Common myeloid progenitor, CD34-positive (primary cell): ENCODE measurements at regions not wholly inside any gene's neighbourhood (a gene's known extent, or its start where the extent isn't known, plus 50 kb on each side); places are given as distances from the start of the nearest gene placed in this dataset.

ENCODE experiments used
- CTCF ChIA-PET: fragments of 350-600 bp; sonication (Branson Sonifier 250); formaldehyde crosslinking; loops from one replicate; lab custom pipeline; 2021; ENCODE audit warnings: antibody characterized with exemption; lab: Charles Lee
- POLR2A ChIA-PET: fragments of 350-600 bp; sonication (Branson Sonifier 250); formaldehyde crosslinking; loops from one replicate; lab custom pipeline; 2021; ENCODE audit warnings: antibody characterized with exemption; lab: Charles Lee
- DNase-seq, 3 donors: peaks; one replicate each; pipeline versions ENCODE4 v3.0.0 to v3.0.0-alpha.2; 2013
- H3K27ac ChIP-seq, 2 experiments: 1 replicate in 1 of 2; 2 replicates in 1 of 2; pipeline ENCODE4 v1.7.0; 2013; ENCODE audit warnings: inconsistent platforms in 2 of 2, low read length in 2 of 2, mild to moderate bottlenecking in 2 of 2, low read depth in 1 of 2, moderate library complexity in 1 of 2; ENCODE audit not compliant: severe bottlenecking in 2 of 2, insufficient read depth in 1 of 2, poor library complexity in 1 of 2
- H3K27me3 ChIP-seq, 5 experiments: replicated peaks in 2 of 5; 1 replicate in 3 of 5; 2 replicates in 2 of 5; pipeline versions ENCODE4 v1.6.1 to v1.7.0; 2013; ENCODE audit warnings: low read length in 4 of 5, mild to moderate bottlenecking in 2 of 5, moderate library complexity in 2 of 5, inconsistent platforms in 1 of 5; ENCODE audit not compliant: insufficient read depth in 5 of 5, control insufficient read depth in 4 of 5
- H3K36me3 ChIP-seq, 4 experiments: 1 replicate in 2 of 4; 2 replicates in 2 of 4; pipeline versions ENCODE4 v1.6.1 to v1.7.0; 2013; ENCODE audit warnings: low read length in 3 of 4, control low read depth in 1 of 4, mild to moderate bottlenecking in 1 of 4; ENCODE audit not compliant: control insufficient read depth in 4 of 4, insufficient read depth in 4 of 4
- H3K4me1 ChIP-seq, 4 experiments: 1 replicate in 3 of 4; 2 replicates in 1 of 4; pipeline versions ENCODE4 v1.6.1 to v1.7.1; 2013; ENCODE audit warnings: low read length in 3 of 4, mild to moderate bottlenecking in 3 of 4, control low read depth in 1 of 4, inconsistent platforms in 1 of 4, moderate library complexity in 1 of 4; ENCODE audit not compliant: control insufficient read depth in 4 of 4, insufficient read depth in 4 of 4; ENCODE audit errors: control extremely low read depth in 1 of 4
- H3K4me3 ChIP-seq, 7 experiments: 1 replicate in 4 of 7; 2 replicates in 3 of 7; pipeline versions ENCODE4 v1.5.1 to v1.7.0; 2013; ENCODE audit warnings: mild to moderate bottlenecking in 7 of 7, low read length in 6 of 7, moderate library complexity in 6 of 7, inconsistent platforms in 2 of 7, low read depth in 2 of 7, control low read depth in 1 of 7; ENCODE audit not compliant: insufficient read depth in 4 of 7, control insufficient read depth in 1 of 7; ENCODE audit errors: extremely low read depth in 1 of 7
- H3K9me3 ChIP-seq, 5 experiments: 1 replicate in 4 of 5; 2 replicates in 1 of 5; pipeline versions ENCODE4 v1.6.1 to v1.7.1; 2013; ENCODE audit warnings: low read length in 4 of 5, mild to moderate bottlenecking in 2 of 5, inconsistent platforms in 1 of 5, low read depth in 1 of 5, moderate library complexity in 1 of 5; ENCODE audit not compliant: control insufficient read depth in 4 of 5, insufficient read depth in 2 of 5; ENCODE audit errors: control extremely low read depth in 1 of 5
- WGBS: methylation state at CpG from one replicate; pipeline ENCODE4 v1.1.5; 2013; ENCODE audit not compliant: insufficient coverage; 5-methylcytosine and 5-hydroxymethylcytosine counted together

GRCh38 chr20:24866008-24866407 lies 83.1 kb upstream of the CST7 start:
- ChIA-PET CTCF (interaction anchor here (1.0 kb wide), 1 partner anchor 929 kb away, joined by 3 read pairs; no protein-coding TSS in a partner anchor), POLR2A (no interaction called here)
- WGBS, result 100% methylated on average over 1 of the region's 1 CpG
- no peak overlapping the region for H3K27ac ChIP-seq
- no peak overlapping the region for H3K4me3 ChIP-seq
- no peak for DNase-seq
- no peaks in the 10 kb centered on the region for H3K27me3 ChIP-seq
- no peaks in the 10 kb centered on the region for H3K4me1 ChIP-seq
- H3K9me3 ChIP-seq, result peaks cover 0 to 20% (median 16%) of the 10 kb centered on the region in 5 experiments
- no peaks in the 10 kb centered on the region for H3K36me3 ChIP-seq

GRCh38 chr20:24866742-24867141 lies 82.3 kb upstream of the CST7 start:
- no peak overlapping the region for H3K27ac ChIP-seq
- WGBS, result 93% methylated on average over 3 of the region's 4 CpGs
- ChIA-PET CTCF (interaction anchor here (0.8 to 1.2 kb wide), 3 partner anchors 16 to 930 kb away, joined by 3 read pairs; no protein-coding TSS in a partner anchor), POLR2A (no interaction called here)
- no peaks in the 10 kb centered on the region for H3K4me1 ChIP-seq
- no peaks in the 10 kb centered on the region for H3K27me3 ChIP-seq
- H3K4me3 ChIP-seq, result no peak overlapping the region
- no peaks in the 10 kb centered on the region for H3K36me3 ChIP-seq
- no peak for DNase-seq
- H3K9me3 ChIP-seq, result peaks cover 0 to 20% (median 16%) of the 10 kb centered on the region in 5 experiments

- ChIA-PET POLR2A (no interaction called here), CTCF (interaction anchor here (0.8 to 1.2 kb wide), 2 partner anchors 17 to 40 kb away, joined by 3 read pairs; no protein-coding TSS in a partner anchor)
- Histone ChIP-seq H3K4me1 (peaks cover 0 to 6% (median 3%) of the 10 kb centered on the region in 4 experiments), H3K27me3 (no peaks in the 10 kb centered on the region), H3K27ac (no peak overlapping the region), H3K9me3 (peaks cover 0 to 20% (median 16%) of the 10 kb centered on the region in 5 experiments), H3K4me3 (no peak overlapping the region), H3K36me3 (no peaks in the 10 kb centered on the region)
- WGBS, result 99% methylated on average over 7 of the region's 8 CpGs
- no peak for DNase-seq
These were observed 81.5 kb upstream of the CST7 start for GRCh38 chr20:24867556-24867955.

GRCh38 chr20:24868396-24868927 lies 80.6 kb upstream of the CST7 start:
- Histone ChIP-seq H3K27me3 (no peaks in the 10 kb centered on the region), H3K4me1 (peaks cover 0 to 15% (median 11%) of the 10 kb centered on the region in 4 experiments), H3K4me3 (no peak overlapping the region), H3K27ac (no peak overlapping the region), H3K36me3 (no peaks in the 10 kb centered on the region), H3K9me3 (peaks cover 0 to 20% (median 16%) of the 10 kb centered on the region in 5 experiments)
- 99% methylated on average over 10 of the region's 10 CpGs for WGBS
- POLR2A ChIA-PET, result no interaction called here
- DNase-seq, result no peak
- CTCF ChIA-PET, result no interaction called here

- WGBS, result 91% methylated on average over 3 of the region's 6 CpGs
These were observed 80.1 kb upstream of the CST7 start for GRCh38 chr20:24868959-24869358.

GRCh38 chr20:24870057-24870456 lies 79.0 kb upstream of the CST7 start:
- H3K27me3 ChIP-seq, result no peaks in the 10 kb centered on the region
- CTCF ChIA-PET, result no interaction called here
- peaks cover 0 to 18% (median 12%) of the 10 kb centered on the region in 4 experiments for H3K4me1 ChIP-seq
- peaks cover 0 to 12% (median 10%) of the 10 kb centered on the region in 5 experiments for H3K9me3 ChIP-seq
- DNase-seq, result no peak
- no peak overlapping the region for H3K4me3 ChIP-seq
- 100% methylated on average over 2 of the region's 3 CpGs for WGBS
- no peaks in the 10 kb centered on the region for H3K36me3 ChIP-seq
- H3K27ac ChIP-seq, result no peak overlapping the region
- POLR2A ChIA-PET, result no interaction called here

More at GRCh38 chr20:24868959-24869358, 80.1 kb upstream of the CST7 start:
- no peak for DNase-seq
- H3K27ac ChIP-seq, result no peak overlapping the region
- no peaks in the 10 kb centered on the region for H3K36me3 ChIP-seq
- ChIA-PET POLR2A (no interaction called here), CTCF (no interaction called here)
- H3K27me3 ChIP-seq, result no peaks in the 10 kb centered on the region
- peaks cover 0 to 20% (median 16%) of the 10 kb centered on the region in 5 experiments for H3K9me3 ChIP-seq
- H3K4me3 ChIP-seq, result no peak overlapping the region
- H3K4me1 ChIP-seq, result peaks cover 0 to 18% (median 12%) of the 10 kb centered on the region in 4 experiments

GRCh38 chr20:24870881-24871280 lies 78.2 kb upstream of the CST7 start:
- POLR2A ChIA-PET, result no interaction called here
- 89% methylated on average over 7 of the region's 8 CpGs for WGBS
- Histone ChIP-seq H3K4me3 (no peak overlapping the region), H3K36me3 (no peaks in the 10 kb centered on the region), H3K4me1 (peaks cover 0 to 18% (median 12%) of the 10 kb centered on the region in 4 experiments), H3K27me3 (no peaks in the 10 kb centered on the region), H3K27ac (no peak overlapping the region), H3K9me3 (peaks cover 0 to 4% (median 1%) of the 10 kb centered on the region in 5 experiments)
- no peak for DNase-seq
- CTCF ChIA-PET, result no interaction called here
